IMR-90 (cell line): ENCODE measurements at regions not wholly inside any gene's neighbourhood (a gene's known extent, or its start where the extent isn't known, plus 50 kb on each side); places are given as distances from the start of the nearest gene placed in this dataset.
A peak's percentile ranks its signal among the peaks of the same experiment; 100 is the strongest.

Experiments
- ATAC-seq: fragments of 200-7000 bp; cut with Tn5 transposase; 2 replicates; pipeline ENCODE4 v1.9.1; 2020; ENCODE audit warnings: low read depth, mild to moderate bottlenecking, moderate library complexity
- BruUV-seq: library from RNA; stranded (reverse); fragments of 400-500 nt; replicated peaks from 2 replicates; lab custom pipeline; 2021; lab: Mats Ljungman, UMichigan
- CTCF ChIA-PET: fragments of 300-600 bp; formaldehyde crosslinking; extraction: SDS; loops from one replicate; lab custom pipeline; 2021; ENCODE audit warnings: antibody characterized with exemption; lab: Yijun Ruan, JAX
- POLR2A ChIA-PET: fragments of 300-600 bp; sonication (Branson Sonifier 250); formaldehyde crosslinking; loops from one replicate; lab custom pipeline; 2022; ENCODE audit warnings: antibody characterized with exemption; ENCODE audit not compliant: unreplicated experiment; lab: Charles Lee
- DNase-seq: peaks from one replicate; pipeline ENCODE4 v3.0.0; 2013
- H2AFZ ChIP-seq: replicated peaks from 2 replicates; pipeline ENCODE3; 2013; ENCODE audit warnings: low read length, mild to moderate bottlenecking; ENCODE audit not compliant: poor library complexity
- H2AK5ac ChIP-seq: 2 replicates; pipeline ENCODE4 v1.6.1; 2013; ENCODE audit warnings: low read depth, low read length, inconsistent platforms
- H2AK9ac ChIP-seq: replicated peaks from 2 replicates; pipeline ENCODE3; 2013; ENCODE audit warnings: mild to moderate bottlenecking, low read depth, low read length, moderate library complexity; ENCODE audit not compliant: poor library complexity
- H2BK120ac ChIP-seq: 2 replicates; pipeline ENCODE4 v1.6.1; 2013; ENCODE audit warnings: low read depth, low read length, inconsistent platforms
- H2BK15ac ChIP-seq: 3 replicates; pipeline ENCODE4 v1.6.1; 2013; ENCODE audit warnings: low read depth, low read length, inconsistent platforms
- H2BK20ac ChIP-seq: 2 replicates; pipeline ENCODE4 v1.6.1; 2013; ENCODE audit warnings: low read depth, mild to moderate bottlenecking, inconsistent platforms, low read length, moderate library complexity
- H2BK5ac ChIP-seq: 2 replicates; pipeline ENCODE4 v1.6.1; 2013; ENCODE audit warnings: mild to moderate bottlenecking, low read depth, low read length, inconsistent platforms; ENCODE audit not compliant: poor library complexity, severe bottlenecking
- H3K14ac ChIP-seq: replicated peaks from 2 replicates; pipeline ENCODE4 v1.6.1; 2013; ENCODE audit warnings: low read depth, low read length, inconsistent platforms
- H3K18ac ChIP-seq: 2 replicates; pipeline ENCODE4 v1.6.1; 2013; ENCODE audit warnings: low read depth, low read length, control low read depth
- H3K23ac ChIP-seq: 2 replicates; pipeline ENCODE4 v1.6.1; 2013; ENCODE audit warnings: low read depth, low read length, inconsistent platforms
- H3K27ac ChIP-seq: 2 replicates; pipeline ENCODE4 v1.5.1; 2013; ENCODE audit warnings: mild to moderate bottlenecking, control low read depth, low read length; ENCODE audit not compliant: insufficient read depth
- H3K27me3 ChIP-seq: 2 replicates; pipeline ENCODE4 v1.6.1; 2013; ENCODE audit warnings: low read length; ENCODE audit not compliant: control insufficient read depth, insufficient read depth
- H3K36me3 ChIP-seq: 2 replicates; pipeline ENCODE4 v1.6.1; 2013; ENCODE audit warnings: low read length, mixed read lengths; ENCODE audit not compliant: control insufficient read depth, insufficient read depth
- H3K4ac ChIP-seq: 2 replicates; pipeline ENCODE4 v1.6.1; 2013; ENCODE audit warnings: low read depth, low read length, inconsistent platforms
- H3K4me1 ChIP-seq: 2 replicates; pipeline ENCODE4 v1.6.1; 2013; ENCODE audit warnings: low read length, mixed read lengths; ENCODE audit not compliant: control insufficient read depth, insufficient read depth
- H3K4me2 ChIP-seq: 2 replicates; pipeline ENCODE4 v1.6.1; 2013; ENCODE audit warnings: low read depth, mild to moderate bottlenecking, control low read depth, low read length, moderate library complexity
- H3K4me3 ChIP-seq: 2 replicates; pipeline ENCODE4 v1.5.1; 2013; ENCODE audit warnings: low read depth, mild to moderate bottlenecking, control low read depth, low read length, moderate library complexity; ENCODE audit not compliant: insufficient read depth
- H3K56ac ChIP-seq: 2 replicates; pipeline ENCODE4 v1.6.1; 2013; ENCODE audit warnings: low read length, inconsistent platforms; ENCODE audit not compliant: insufficient read depth; ENCODE audit errors: extremely low read depth
- H3K79me1 ChIP-seq, 2 experiments: 2 replicates each; pipeline ENCODE4 v1.6.1; 2013; ENCODE audit warnings: low read length in 2 of 2, inconsistent platforms in 1 of 2, low read depth in 1 of 2
- H3K9ac ChIP-seq: 2 replicates; pipeline ENCODE4 v1.6.1; 2013; ENCODE audit warnings: low read depth, low read length, control low read depth
- H3K9me1 ChIP-seq: 2 replicates; pipeline ENCODE4 v1.6.1; 2013; ENCODE audit warnings: low read length, inconsistent platforms; ENCODE audit not compliant: insufficient read depth
- H3K9me3 ChIP-seq: 2 replicates; pipeline ENCODE4 v1.6.1; 2013; ENCODE audit warnings: low read length; ENCODE audit not compliant: control insufficient read depth, insufficient read depth
- H4K20me1 ChIP-seq: 2 replicates; pipeline ENCODE4 v1.6.1; 2013; ENCODE audit warnings: low read length, inconsistent platforms; ENCODE audit not compliant: insufficient read depth
- H4K5ac ChIP-seq: 2 replicates; pipeline ENCODE4 v1.6.1; 2013; ENCODE audit warnings: mild to moderate bottlenecking, low read depth, low read length, control low read depth
- H4K8ac ChIP-seq, 2 experiments: 2 replicates each; pipeline ENCODE4 v1.6.1; 2013; ENCODE audit warnings: low read depth in 2 of 2, low read length in 2 of 2, control low read depth in 1 of 2, inconsistent platforms in 1 of 2
- H4K91ac ChIP-seq: 2 replicates; pipeline ENCODE4 v1.6.1; 2013; ENCODE audit warnings: low read depth, low read length, inconsistent platforms; ENCODE audit not compliant: insufficient read depth
- BHLHE40 ChIP-seq: fragments of 150-350 bp; IDR thresholded peaks from 2 replicates; pipeline ENCODE4 v1.6.1; 2016; ENCODE audit warnings: mild to moderate bottlenecking, low read depth, low read length
- CEBPB ChIP-seq: IDR thresholded peaks from 2 replicates; pipeline ENCODE4 v1.6.1; 2012; ENCODE audit warnings: low read depth, low read length, improper control_type of control experiment
- CHD1 ChIP-seq: IDR thresholded peaks from 2 replicates; pipeline ENCODE4 v1.6.1; 2012; ENCODE audit warnings: low read depth, low read length, improper control_type of control experiment
- CTCF ChIP-seq: conservative IDR thresholded peaks from 2 replicates; pipeline ENCODE4 v1.5.1; 2012; ENCODE audit warnings: mild to moderate bottlenecking, low read depth, low read length, improper control_type of control experiment
- ELK1 ChIP-seq: fragments of 150-350 bp; IDR thresholded peaks from 2 replicates; pipeline ENCODE4 v1.6.1; 2016; ENCODE audit warnings: low read depth, mild to moderate bottlenecking, low read length, moderate library complexity, borderline replicate concordance
- FOS ChIP-seq: fragments of 150-350 bp; IDR thresholded peaks from 2 replicates; pipeline ENCODE4 v1.6.1; 2016; ENCODE audit warnings: low read depth, low read length
- MAZ ChIP-seq: IDR thresholded peaks from 2 replicates; pipeline ENCODE4 v1.6.1; 2012; ENCODE audit warnings: low read depth, mild to moderate bottlenecking, low read length, improper control_type of control experiment, moderate library complexity, borderline replicate concordance
- MXI1 ChIP-seq: IDR thresholded peaks from 2 replicates; pipeline ENCODE4 v1.6.1; 2012; ENCODE audit warnings: low read depth, mild to moderate bottlenecking, low read length, moderate library complexity, borderline replicate concordance
- NFE2L2 ChIP-seq: fragments of 150-350 bp; IDR thresholded peaks from 2 replicates; pipeline ENCODE4 v1.6.1; 2016; ENCODE audit warnings: low read depth, mild to moderate bottlenecking, low read length
- RAD21 ChIP-seq: IDR thresholded peaks from 2 replicates; pipeline ENCODE4 v1.6.1; 2012; ENCODE audit warnings: low read length, improper control_type of control experiment
- RCOR1 ChIP-seq: IDR thresholded peaks from 2 replicates; pipeline ENCODE4 v1.6.1; 2012; ENCODE audit warnings: mild to moderate bottlenecking, low read length, improper control_type of control experiment; ENCODE audit not compliant: insufficient replicate concordance
- RFX5 ChIP-seq: IDR thresholded peaks from 2 replicates; pipeline ENCODE4 v1.8.0; 2012; ENCODE audit warnings: low read depth, mild to moderate bottlenecking, low read length, moderate library complexity
- SMC3 ChIP-seq: fragments of 150-350 bp; IDR thresholded peaks from 2 replicates; pipeline ENCODE4 v1.6.1; 2016; ENCODE audit warnings: low read depth, mild to moderate bottlenecking, antibody characterized with exemption, low read length, moderate library complexity
- USF2 ChIP-seq: fragments of 150-350 bp; IDR thresholded peaks from 2 replicates; pipeline ENCODE4 v1.6.1; 2017; ENCODE audit warnings: mild to moderate bottlenecking, antibody characterized with exemption, low read length, low read depth
- WGBS, 2 experiments: methylation state at CpG; one replicate each; pipeline versions ENCODE4 v1.1.5 to v1.1.7; 2013; ENCODE audit warnings: missing lambda C conversion rate in 2 of 2; ENCODE audit not compliant: insufficient read length in 1 of 2; ENCODE audit errors: extremely low coverage in 2 of 2; 5-methylcytosine and 5-hydroxymethylcytosine counted together
- dilution Hi-C: fragments of 300-500 bp; cut with HindIII; formaldehyde crosslinking; loops from one replicate; pipeline ENCODE4 v1.14.3; 2018; ENCODE audit warnings: low sequenced_read_pairs; ENCODE audit not compliant: unreplicated experiment
- in situ Hi-C: fragments of 300-500 bp; cut with MboI; formaldehyde crosslinking; loops from 3 replicates; pipeline ENCODE4 v1.14.3; 2019; ENCODE audit warnings: low sequenced_read_pairs, inconsistent platforms, mixed read lengths
- intact Hi-C: fragments of 100-400 bp; cut with micrococcal nuclease; formaldehyde crosslinking; loops from 2 replicates; pipeline ENCODE4 v1.10.0; 2022

- POLR2A ChIA-PET = no interaction called here
- Histone ChIP-seq H3K27ac (peak overlapping the region; percentile 53; the same call in 1 of the 2 replicates), H2AFZ (peak overlapping the region; percentile 19), H2BK5ac (no peak overlapping the region), H3K4me1 (peaks cover 4% of the 10 kb centered on the region), H2BK120ac (peak overlapping the region; percentile 17; the same call in 1 of the 2 replicates), H4K5ac (no peak overlapping the region; the same call in 1 of the 2 replicates), H2AK5ac (no peak overlapping the region), H4K8ac (no peak overlapping the region), H3K79me1 (no peaks in the 10 kb centered on the region), H2BK15ac (no peak overlapping the region), H2AK9ac (no peak overlapping the region), H4K20me1 (no peaks in the 10 kb centered on the region), H3K36me3 (no peaks in the 10 kb centered on the region), H3K9me3 (no peaks in the 10 kb centered on the region), H4K91ac (no peak overlapping the region), H3K4ac (no peak overlapping the region), H3K4me3 (no peak overlapping the region), H3K14ac (peak overlapping the region; percentile 42; the same call in 1 of the 2 replicates), H3K9ac (no peak overlapping the region), H3K18ac (no peak overlapping the region; the same call in 1 of the 2 replicates), H3K27me3 (no peaks in the 10 kb centered on the region), H3K23ac (no peak overlapping the region), H2BK20ac (no peak overlapping the region), H3K4me2 (peak overlapping the region; percentile 60), H3K9me1 (no peaks in the 10 kb centered on the region), H3K56ac (no peak overlapping the region)
- no peak for TF ChIP-seq ELK1
- no peak for TF ChIP-seq MAZ
- no peak for TF ChIP-seq RFX5
- TF ChIP-seq FOS = no peak
- no peak for TF ChIP-seq NFE2L2
- TF ChIP-seq CTCF = no peak
- no peak for TF ChIP-seq USF2
- no peak for TF ChIP-seq MXI1
- no peak for TF ChIP-seq RAD21
- TF ChIP-seq BHLHE40 = no peak
- no peak for TF ChIP-seq CHD1
- TF ChIP-seq RCOR1 = no peak
- no peak for TF ChIP-seq CEBPB
- TF ChIP-seq SMC3 = no peak
- dilution Hi-C loops = no loop called here
- CTCF ChIA-PET = interaction anchor here (0.9 kb wide), 1 partner anchor 171 kb away, joined by 3 read pairs; no protein-coding TSS in a partner anchor
- BruUV-seq = no TSS peak
- intact Hi-C loops = loop anchor here (2.0 to 10.0 kb wide), 9 partner anchors 84 to 1499 kb away; partner anchors contain the start of gene PTBP2
- in situ Hi-C loops = loop anchor here (10.0 to 25.0 kb wide), 3 partner anchors 819 to 1496 kb away; no protein-coding TSS in a partner anchor
- no CpG with 5 or more reads among the region's 7 CpGs for WGBS, 2 experiments
- DNase-seq = no peak
- peak; percentile 73 for ATAC-seq
Measured at GRCh38 chr1:96968541-96968940, 247.0 kb downstream of the PTBP2 start.
